Activated T-helper 1 cell treated with anti-CD3 and anti-CD28 coated beads, Interleukin-12 subunit alpha, Interleukin-12 subunit beta, Interleukin-2, Interleukin-4 antibody, amounts not matched to agents 30 ng/mL and 10 ng/mL and 1 ng/mL, durations not matched to agents 14 hours and 24 hours and 36 hours (primary cell): ENCODE measurements at regions not wholly inside any gene's neighbourhood (a gene's known extent, or its start where the extent isn't known, plus 50 kb on each side); places are given as distances from the start of the nearest gene placed in this dataset.

Experiments
- DNase-seq: peaks from one replicate; pipeline ENCODE4 v3.0.0; 2021; ENCODE audit warnings: low spot score
- H3K27ac Mint-ChIP-seq: one replicate; pipeline ENCODE4 v1.8.0; 2021; ENCODE audit warnings: mild to moderate bottlenecking, mixed read lengths
- H3K27me3 Mint-ChIP-seq: one replicate; pipeline ENCODE4 v1.8.0; 2022; ENCODE audit warnings: mild to moderate bottlenecking, moderate library complexity, mixed read lengths; ENCODE audit not compliant: insufficient read depth
- H3K36me3 Mint-ChIP-seq: one replicate; pipeline ENCODE4 v1.8.0; 2021; ENCODE audit warnings: low read depth, mixed read lengths
- H3K4me1 Mint-ChIP-seq: one replicate; pipeline ENCODE4 v1.8.0; 2021; ENCODE audit warnings: low read depth, mixed read lengths
- H3K4me3 Mint-ChIP-seq: one replicate; pipeline ENCODE4 v1.8.0; 2021; ENCODE audit warnings: mild to moderate bottlenecking, moderate library complexity, mixed read lengths
- H3K9me3 Mint-ChIP-seq: one replicate; pipeline ENCODE4 v1.8.0; 2021; ENCODE audit warnings: mixed read lengths
- intact Hi-C: fragments of 100-400 bp; cut with micrococcal nuclease; formaldehyde crosslinking; loops from one replicate; pipeline ENCODE4 v1.15.1; 2024

DNA sequence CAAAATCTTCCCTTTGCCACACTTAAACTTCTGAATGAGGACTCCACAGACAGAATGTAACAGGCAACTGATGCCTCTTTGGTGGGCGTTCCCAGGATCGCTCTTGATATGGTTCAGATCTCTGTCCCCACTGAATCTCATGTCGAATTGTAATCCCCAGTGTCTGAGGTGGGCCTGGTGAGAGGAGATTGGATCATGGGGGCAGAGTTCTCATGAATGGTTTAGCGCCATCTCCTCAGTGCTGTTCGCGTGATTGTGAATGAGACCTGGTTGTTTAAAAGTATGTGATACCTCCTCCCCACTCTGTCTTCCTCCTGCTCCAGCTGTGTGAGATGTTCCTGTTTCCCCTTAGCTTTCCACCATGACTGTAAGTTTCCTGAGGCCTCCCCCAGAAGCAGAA, 111.1 kb upstream of the SLC66A3 start:
- Mint-ChIP-seq H3K4me3 (no peak overlapping the region), H3K27ac (no peak overlapping the region), H3K36me3 (no peaks in the 10 kb centered on the region), H3K9me3 (peaks cover 8% of the 10 kb centered on the region), H3K4me1 (no peaks in the 10 kb centered on the region), H3K27me3 (peaks cover 4% of the 10 kb centered on the region)
- no peak for DNase-seq
- intact Hi-C loops = no loop called here

DNA sequence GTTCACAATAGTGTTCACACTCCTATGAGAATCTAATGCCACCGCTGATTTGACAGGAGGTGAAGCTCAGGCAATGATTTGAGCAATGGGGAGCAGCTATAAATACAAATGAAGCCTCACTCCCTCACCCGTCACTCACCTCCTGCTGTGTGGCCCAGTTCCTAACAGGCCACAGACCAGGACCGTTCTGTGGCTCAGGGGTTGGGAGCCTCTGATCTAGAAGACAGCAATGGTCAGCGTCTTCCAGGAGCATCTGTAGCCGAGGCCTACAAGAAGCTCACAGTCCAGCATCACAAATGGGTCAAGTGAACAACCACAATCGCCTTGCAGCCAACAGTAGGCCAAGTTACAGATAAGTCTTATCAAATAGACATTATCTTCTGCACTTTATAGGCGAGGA, 110.0 kb upstream of the SLC66A3 start:
- H3K9me3 Mint-ChIP-seq = no peaks in the 10 kb centered on the region

DNA sequence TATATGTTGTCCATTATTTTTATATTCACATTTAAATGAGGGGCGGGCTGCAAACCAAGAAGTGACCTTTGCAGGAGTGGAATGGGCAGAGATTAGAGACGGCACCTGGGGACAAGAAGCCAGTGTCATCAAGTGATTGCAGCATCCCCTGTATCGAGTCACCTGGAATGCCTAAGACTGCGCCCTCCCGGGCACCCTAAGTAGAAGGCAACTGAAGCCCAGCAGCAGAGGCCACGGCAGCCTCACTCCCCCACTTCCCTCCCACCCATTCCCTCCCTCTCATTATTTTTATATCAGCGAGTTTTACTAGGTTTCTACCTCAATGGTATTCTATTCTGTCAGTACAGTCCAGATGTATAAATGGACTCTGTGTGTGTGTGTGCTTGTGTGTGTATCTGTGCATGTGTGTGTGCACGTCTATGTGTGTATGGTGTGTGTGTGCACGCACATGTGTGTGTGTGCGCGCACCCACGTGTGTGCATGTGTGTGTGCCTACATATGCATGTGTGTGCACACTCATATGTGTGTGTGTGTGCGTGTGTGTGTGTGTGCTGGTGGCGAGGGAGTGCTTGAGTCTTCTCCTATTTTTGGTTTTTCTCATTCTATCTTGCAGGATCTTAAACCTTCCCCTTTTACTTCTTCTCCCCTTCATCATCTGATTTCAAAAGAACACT, 106.8 kb upstream of the SLC66A3 start:
- intact Hi-C loops = no loop called here
- Mint-ChIP-seq H3K4me3 (no peak overlapping the region), H3K4me1 (no peaks in the 10 kb centered on the region), H3K36me3 (no peaks in the 10 kb centered on the region), H3K27ac (no peak overlapping the region), H3K9me3 (no peaks in the 10 kb centered on the region), H3K27me3 (no peaks in the 10 kb centered on the region)
- no peak for DNase-seq

More for the DNA sequence above, 110.0 kb upstream of the SLC66A3 start:
- Mint-ChIP-seq H3K36me3 (no peaks in the 10 kb centered on the region), H3K4me1 (no peaks in the 10 kb centered on the region), H3K4me3 (no peak overlapping the region), H3K27me3 (peaks cover 2% of the 10 kb centered on the region), H3K27ac (no peak overlapping the region)
- DNase-seq = no peak
- intact Hi-C loops = no loop called here

DNA sequence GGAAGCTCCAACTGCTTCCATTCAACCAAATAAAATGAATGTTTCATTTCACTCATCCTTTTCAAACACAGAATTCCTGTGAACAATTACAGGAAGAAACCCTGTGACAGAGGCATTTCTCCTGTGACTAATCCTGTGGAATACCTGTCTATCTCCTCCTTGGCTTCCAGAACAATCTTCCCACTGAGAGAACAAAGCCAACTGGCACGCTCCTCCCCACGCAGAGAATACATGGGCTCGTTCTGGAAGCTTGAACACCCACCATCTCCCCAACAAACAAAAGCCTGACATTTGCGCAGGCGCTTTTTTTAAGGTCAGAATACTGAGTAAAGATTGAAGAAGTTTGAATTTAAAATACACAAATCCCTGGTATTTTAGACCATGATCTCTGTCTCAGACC, 104.7 kb upstream of the SLC66A3 start:
- H3K36me3 Mint-ChIP-seq = no peaks in the 10 kb centered on the region
- H3K9me3 Mint-ChIP-seq = no peaks in the 10 kb centered on the region
- H3K27ac Mint-ChIP-seq = no peak overlapping the region
- no peak for DNase-seq
- H3K27me3 Mint-ChIP-seq = peaks cover 2% of the 10 kb centered on the region
- H3K4me3 Mint-ChIP-seq = no peak overlapping the region
- intact Hi-C loops = no loop called here
- H3K4me1 Mint-ChIP-seq = no peaks in the 10 kb centered on the region

DNA sequence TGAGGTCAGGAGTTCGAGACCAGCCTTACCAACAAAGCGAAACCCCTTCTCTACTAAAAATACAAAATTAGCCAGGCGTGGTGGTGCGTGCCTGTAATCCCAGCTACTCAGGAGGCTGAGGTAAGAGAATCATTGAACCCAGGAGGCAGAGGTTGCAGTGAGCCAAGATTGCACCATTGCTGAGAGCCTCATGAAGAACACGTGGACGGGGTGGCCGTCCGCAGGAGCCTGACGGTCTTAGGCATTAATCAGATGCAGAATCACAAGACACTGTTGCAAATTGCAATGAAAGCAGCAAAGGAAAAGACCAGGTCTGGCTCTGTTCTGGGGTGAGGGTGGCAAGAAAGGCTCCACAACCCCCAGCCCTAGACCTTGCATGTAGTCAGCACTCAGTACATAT, 104.0 kb upstream of the SLC66A3 start:
- no peak for DNase-seq
- intact Hi-C loops = no loop called here
- Mint-ChIP-seq H3K27me3 (peaks cover 2% of the 10 kb centered on the region), H3K27ac (no peak overlapping the region), H3K4me1 (no peaks in the 10 kb centered on the region), H3K4me3 (no peak overlapping the region), H3K9me3 (no peaks in the 10 kb centered on the region), H3K36me3 (no peaks in the 10 kb centered on the region)

DNA sequence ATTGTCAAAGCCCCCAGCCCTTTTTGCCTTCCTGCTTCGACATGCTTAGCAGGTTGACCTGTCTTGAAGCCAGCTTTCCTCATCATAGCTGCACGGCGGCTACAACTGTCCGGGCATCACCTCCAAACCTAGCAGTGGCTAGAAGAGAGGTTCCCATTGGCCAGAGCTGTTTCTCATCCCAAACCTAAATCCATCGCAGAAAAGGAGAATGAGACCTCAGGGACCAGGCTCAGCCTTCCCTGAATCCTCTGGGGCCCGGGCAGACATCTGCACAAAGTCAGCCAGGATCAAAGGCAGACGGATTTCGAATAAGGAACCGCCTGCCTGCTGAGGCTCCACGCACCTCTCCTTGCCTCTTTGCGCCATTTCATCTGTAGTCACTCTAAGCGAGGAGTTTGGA, 101.7 kb upstream of the SLC66A3 start:
- peaks cover 4% of the 10 kb centered on the region for H3K27me3 Mint-ChIP-seq
- H3K36me3 Mint-ChIP-seq = no peaks in the 10 kb centered on the region
- H3K27ac Mint-ChIP-seq = no peak overlapping the region
- intact Hi-C loops = no loop called here
- H3K4me1 Mint-ChIP-seq = no peaks in the 10 kb centered on the region
- H3K9me3 Mint-ChIP-seq = no peaks in the 10 kb centered on the region
- H3K4me3 Mint-ChIP-seq = no peak overlapping the region
- no peak for DNase-seq

DNA sequence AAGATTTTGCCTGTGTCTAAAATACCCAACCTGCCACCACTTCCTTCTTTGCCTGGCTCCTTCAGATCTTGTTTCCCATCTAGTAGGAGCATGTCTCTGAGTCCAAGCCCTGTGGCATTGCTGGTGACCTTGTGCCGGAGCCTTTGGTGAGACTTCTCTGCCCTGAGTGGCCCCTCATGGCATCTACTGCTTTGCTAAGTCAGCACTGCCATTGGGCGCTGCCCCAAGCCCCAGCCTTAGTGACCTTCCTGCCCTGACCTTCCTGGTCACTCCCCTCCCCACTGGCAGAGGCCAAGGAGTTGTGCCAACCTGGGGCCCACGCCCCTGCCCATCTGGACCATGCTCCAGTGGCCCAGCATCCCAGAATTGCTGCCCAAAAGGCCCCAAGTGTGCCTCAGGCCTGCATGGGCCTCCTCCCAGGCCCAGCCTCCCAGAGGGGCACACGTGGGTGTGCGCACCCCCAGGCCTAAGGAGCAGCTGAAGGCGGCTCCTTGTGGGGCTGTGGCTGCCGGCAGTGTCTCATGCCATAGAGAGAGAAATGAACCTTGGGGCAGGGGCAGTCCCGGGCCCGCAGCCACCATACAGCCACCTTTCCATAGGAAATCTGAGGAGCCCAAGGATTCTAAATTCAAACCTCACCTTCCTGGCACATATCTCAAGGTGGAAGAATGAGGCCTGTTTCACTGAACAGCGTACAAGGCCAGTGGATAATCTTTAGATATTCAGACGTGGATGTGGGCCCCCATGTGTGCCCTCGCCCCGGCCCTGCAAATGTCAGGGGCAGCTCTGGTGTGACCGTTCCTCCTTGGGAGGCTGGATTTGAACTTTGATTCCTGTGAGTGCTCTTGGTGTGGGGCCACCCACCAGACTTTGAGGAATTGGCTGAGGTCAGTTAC, 100.2 kb upstream of the SLC66A3 start:
- peaks cover 8% of the 10 kb centered on the region for H3K27me3 Mint-ChIP-seq
- H3K4me1 Mint-ChIP-seq = no peaks in the 10 kb centered on the region
- intact Hi-C loops = no loop called here
- no peaks in the 10 kb centered on the region for H3K9me3 Mint-ChIP-seq
- no peaks in the 10 kb centered on the region for H3K36me3 Mint-ChIP-seq
- DNase-seq = no peak
- no peak overlapping the region for H3K27ac Mint-ChIP-seq
- H3K4me3 Mint-ChIP-seq = no peak overlapping the region

DNA sequence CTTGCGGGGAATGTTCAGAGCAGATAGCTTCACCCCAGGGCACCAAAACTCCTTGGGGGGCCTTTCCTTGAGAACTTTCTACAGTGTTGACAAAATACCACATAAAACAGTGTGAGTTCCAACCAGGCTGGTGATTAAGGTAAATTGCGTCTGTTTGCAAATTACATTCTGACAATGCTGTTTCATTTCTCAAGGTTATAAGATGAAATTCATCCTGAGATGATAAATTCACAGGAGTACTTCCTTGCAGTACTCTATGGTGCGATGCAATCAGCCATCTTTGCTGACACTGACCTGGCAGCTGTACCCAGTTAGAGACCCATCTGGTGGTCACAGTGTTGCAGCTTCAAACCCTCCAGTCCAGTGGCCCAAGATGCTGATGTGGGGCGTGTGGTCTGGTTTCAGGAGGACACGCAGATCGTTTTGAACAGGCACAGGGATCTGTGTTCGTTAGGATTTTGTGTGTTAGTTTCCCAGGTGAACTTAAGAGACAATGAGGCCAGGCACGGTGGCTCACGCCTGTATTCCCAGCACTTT, 99.5 kb upstream of the SLC66A3 start:
- H3K36me3 Mint-ChIP-seq = no peaks in the 10 kb centered on the region
- peaks cover 4% of the 10 kb centered on the region for H3K9me3 Mint-ChIP-seq
- H3K4me3 Mint-ChIP-seq = no peak overlapping the region
- H3K27ac Mint-ChIP-seq = no peak overlapping the region
- no peaks in the 10 kb centered on the region for H3K4me1 Mint-ChIP-seq
- no peak for DNase-seq
- peaks cover 12% of the 10 kb centered on the region for H3K27me3 Mint-ChIP-seq
- intact Hi-C loops = no loop called here

DNA sequence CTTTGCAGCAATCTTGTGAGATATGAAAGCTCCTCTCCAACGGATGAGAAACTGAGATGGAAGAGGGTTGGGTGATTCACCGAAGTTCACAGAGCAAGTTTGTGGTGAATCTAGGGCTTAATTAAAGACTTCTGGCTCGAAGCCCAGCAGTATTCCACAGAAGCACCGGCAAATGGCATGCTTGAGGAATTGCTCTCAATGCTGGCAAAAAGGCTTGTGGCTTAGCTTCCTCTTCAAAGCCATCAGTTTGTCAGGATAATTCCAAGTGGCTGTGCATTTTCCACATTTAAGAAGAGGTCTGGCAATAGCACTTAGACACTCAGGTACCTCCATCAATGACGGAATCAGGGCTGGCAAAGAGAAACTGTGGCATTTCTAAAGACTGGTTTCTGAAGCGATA, 98.7 kb upstream of the SLC66A3 start:
- H3K36me3 Mint-ChIP-seq = no peaks in the 10 kb centered on the region
- no peaks in the 10 kb centered on the region for H3K4me1 Mint-ChIP-seq
- DNase-seq = no peak
- intact Hi-C loops = no loop called here
- H3K27ac Mint-ChIP-seq = no peak overlapping the region
- H3K27me3 Mint-ChIP-seq = peaks cover 16% of the 10 kb centered on the region
- peaks cover 9% of the 10 kb centered on the region for H3K9me3 Mint-ChIP-seq
- no peak overlapping the region for H3K4me3 Mint-ChIP-seq

DNA sequence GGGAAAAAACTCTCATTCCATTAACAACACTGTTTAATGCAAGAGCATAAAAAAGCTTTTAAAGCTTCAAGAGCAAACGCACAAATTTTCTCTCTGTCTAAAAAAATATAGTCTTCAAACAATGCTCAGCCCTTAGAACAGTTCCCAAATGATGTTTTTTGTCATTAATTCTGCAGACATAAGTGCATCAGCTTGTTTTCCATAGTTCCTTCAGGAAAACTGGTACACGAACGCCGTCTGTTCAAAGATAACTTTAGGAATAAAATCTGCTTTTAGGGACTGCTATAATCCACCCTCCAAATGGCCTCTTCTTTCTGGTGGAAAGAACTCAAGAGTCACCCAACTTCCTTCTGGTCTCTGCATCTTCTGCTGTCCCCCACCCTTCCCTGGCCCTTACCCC, 98.2 kb upstream of the SLC66A3 start:
- H3K4me3 Mint-ChIP-seq = no peak overlapping the region
- intact Hi-C loops = no loop called here
- H3K36me3 Mint-ChIP-seq = no peaks in the 10 kb centered on the region
- H3K4me1 Mint-ChIP-seq = no peaks in the 10 kb centered on the region
- DNase-seq = no peak
- H3K9me3 Mint-ChIP-seq = peaks cover 9% of the 10 kb centered on the region
- peaks cover 16% of the 10 kb centered on the region for H3K27me3 Mint-ChIP-seq
- no peak overlapping the region for H3K27ac Mint-ChIP-seq

DNA sequence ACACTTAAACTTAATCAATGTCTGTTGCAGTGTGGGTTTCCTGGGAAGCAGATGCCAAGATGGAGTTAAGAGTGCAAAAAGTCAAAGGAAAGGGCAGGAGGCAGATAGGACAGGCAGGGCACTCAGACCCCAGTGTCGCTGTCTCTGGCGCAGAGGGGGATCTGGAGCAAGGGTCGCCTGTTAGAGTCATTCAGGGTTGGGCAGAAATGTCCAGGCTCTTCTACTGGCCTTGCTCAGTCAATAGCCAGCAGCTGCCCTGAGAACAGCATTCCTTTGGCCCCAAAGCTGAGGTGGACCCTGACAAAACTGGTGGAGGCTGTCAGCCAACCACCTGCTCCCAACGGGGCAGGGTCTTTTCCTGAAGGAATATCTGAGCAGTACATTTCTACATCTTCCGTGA, 97.1 kb upstream of the SLC66A3 start:
- no peak for DNase-seq
- no peak overlapping the region for H3K27ac Mint-ChIP-seq
- no peaks in the 10 kb centered on the region for H3K36me3 Mint-ChIP-seq
- H3K27me3 Mint-ChIP-seq = peaks cover 16% of the 10 kb centered on the region
- intact Hi-C loops = no loop called here
- H3K9me3 Mint-ChIP-seq = peaks cover 9% of the 10 kb centered on the region
- no peak overlapping the region for H3K4me3 Mint-ChIP-seq
- no peaks in the 10 kb centered on the region for H3K4me1 Mint-ChIP-seq

DNA sequence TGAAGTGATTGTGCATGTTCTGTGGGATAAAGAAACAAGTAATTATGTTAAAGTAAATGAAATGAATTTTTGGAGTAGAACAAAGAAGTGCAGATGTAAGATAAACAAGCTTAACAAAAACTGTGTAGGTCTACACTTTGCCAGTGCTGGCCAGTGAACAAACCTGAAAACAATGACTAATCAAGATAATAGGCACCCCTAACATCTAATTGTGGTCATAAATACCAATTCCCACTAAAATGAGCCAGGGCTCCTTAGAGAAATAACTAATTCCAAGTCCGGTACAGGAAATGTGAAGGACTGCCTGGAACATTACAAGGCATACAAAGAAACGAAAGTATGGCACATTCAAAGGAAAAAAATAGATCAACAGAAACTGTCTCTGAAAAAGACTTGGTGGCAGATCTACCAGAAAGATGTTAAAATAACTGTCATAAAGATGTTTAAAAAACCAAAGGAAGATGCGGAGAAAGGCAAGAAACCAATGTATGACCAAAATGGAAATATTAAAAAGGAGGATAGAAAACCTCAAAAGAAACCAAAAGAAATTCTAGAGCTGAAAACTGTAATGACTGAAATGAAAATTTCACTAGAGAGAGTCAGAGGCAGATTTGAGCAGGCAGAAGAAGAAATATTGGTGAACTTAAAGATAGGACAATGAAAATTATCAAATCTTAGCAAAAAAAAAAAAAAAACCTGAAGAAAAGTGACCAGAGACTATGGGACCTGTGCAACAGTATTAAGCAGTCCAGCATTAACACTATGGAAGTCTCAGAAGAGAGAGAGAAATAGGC, 94.7 kb upstream of the SLC66A3 start:
- no peak for DNase-seq
- Mint-ChIP-seq H3K4me1 (no peaks in the 10 kb centered on the region), H3K27ac (no peak overlapping the region), H3K36me3 (no peaks in the 10 kb centered on the region), H3K27me3 (peaks cover 17% of the 10 kb centered on the region), H3K4me3 (no peak overlapping the region), H3K9me3 (peaks cover 9% of the 10 kb centered on the region)
- intact Hi-C loops = no loop called here
